K562 (cell line): ENCODE measurements at regions not wholly inside any gene's neighbourhood (a gene's known extent, or its start where the extent isn't known, plus 50 kb on each side); places are given as distances from the start of the nearest gene placed in this dataset.

ENCODE experiments used
- CBFB ChIP-seq: sonication (generic); formaldehyde crosslinking; IDR thresholded peaks from 2 replicates; pipeline ENCODE4 v1.4.0; 2020; ENCODE audit warnings: mild to moderate bottlenecking, missing genetic modification reagents
- CBX8 ChIP-seq: fragments of 200-600 bp; sonication (generic); IDR thresholded peaks from 2 replicates; pipeline ENCODE4 v1.6.1; 2012; ENCODE audit warnings: borderline replicate concordance, mixed run types, low read depth, mild to moderate bottlenecking, moderate library complexity, mixed read lengths, low read length, control low read depth, inconsistent platforms; ENCODE audit not compliant: poor library complexity, severe bottlenecking; ENCODE audit errors: extremely low read depth
- FOXK2 ChIP-seq, 2 experiments: fragments of 450-650 bp; IDR thresholded peaks in 1 of 2; conservative IDR thresholded peaks in 1 of 2; 2 replicates each; pipeline ENCODE4 v1.6.1; 2016; ENCODE audit warnings: low read depth in 2 of 2, mild to moderate bottlenecking in 1 of 2
- MBD2 ChIP-seq: sonication (generic); IDR thresholded peaks from 2 replicates; pipeline ENCODE4 v1.6.1; 2016; ENCODE audit warnings: low read depth, borderline replicate concordance
- MECOM ChIP-seq: fragments of 250-450 bp; sonication (Bioruptor Pico); IDR thresholded peaks from 2 replicates; pipeline ENCODE4 v1.8.0; 2022; ENCODE audit warnings: inconsistent platforms
- NKRF ChIP-seq: fragments of 450-650 bp; IDR thresholded peaks from 2 replicates; pipeline ENCODE4 v1.6.1; 2016; ENCODE audit warnings: borderline replicate concordance
- RAD51 ChIP-seq: fragments of 450-650 bp; IDR thresholded peaks from 2 replicates; pipeline ENCODE4 v1.7.1; 2016; ENCODE audit warnings: low read depth, mild to moderate bottlenecking, borderline replicate concordance
- STAT5B ChIP-seq: fragments of 250-450 bp; sonication (Bioruptor Pico); IDR thresholded peaks from 2 replicates; pipeline ENCODE4 v1.8.0; 2021; ENCODE audit warnings: mild to moderate bottlenecking, inconsistent platforms
- TAF9B ChIP-seq: fragments of 450-650 bp; IDR thresholded peaks from 2 replicates; pipeline ENCODE4 v1.6.1; 2018; ENCODE audit warnings: mild to moderate bottlenecking; ENCODE audit not compliant: partially characterized antibody
- THRAP3 ChIP-seq: fragments of 450-650 bp; IDR thresholded peaks from 2 replicates; pipeline ENCODE4 v1.6.1; 2016; ENCODE audit warnings: mild to moderate bottlenecking, inconsistent platforms, borderline replicate concordance
- ZNF184 ChIP-seq: sonication (generic); formaldehyde crosslinking; IDR thresholded peaks from 2 replicates; pipeline ENCODE4 v1.5.0; 2020; ENCODE audit warnings: missing genetic modification reagents
- ZNF232 ChIP-seq: sonication (generic); formaldehyde crosslinking; IDR thresholded peaks from 2 replicates; pipeline ENCODE4 v1.8.0; 2022; ENCODE audit warnings: mild to moderate bottlenecking, missing genetic modification reagents
- ZNF764 ChIP-seq: fragments of 250-450 bp; sonication (Bioruptor Pico); IDR thresholded peaks from 2 replicates; pipeline ENCODE4 v1.4.0; 2020; ENCODE audit warnings: low read depth, mild to moderate bottlenecking, moderate library complexity

- TF ChIP-seq CBX8, result no peak
- TF ChIP-seq TAF9B, result no peak
- TF ChIP-seq RAD51, result no peak
- TF ChIP-seq FOXK2 (conservative IDR thresholded peaks at IDR 0.05 in 1 of 2, IDR thresholded peaks at IDR 0.05 in 1 of 2; ENCODE audit: low read depth in 2 of 2), result no peak
- no peak for TF ChIP-seq MBD2
- no peak for TF ChIP-seq ZNF184 (CRISPR knock-in tag)
- no peak for TF ChIP-seq CBFB (CRISPR knock-in tag)
- no peak for TF ChIP-seq ZNF232 (CRISPR knock-in tag)
- no peak for TF ChIP-seq ZNF764 (CRISPR knock-in tag)
- no peak for TF ChIP-seq NKRF
- no peak for TF ChIP-seq STAT5B (CRISPR knock-in tag)
- no peak for TF ChIP-seq MECOM
- TF ChIP-seq THRAP3, result no peak
These were observed 602.0 kb upstream of the CPEB2 start (continued) for GRCh38 chr4:14400307-14400706.
